Progenitor cell of endocrine pancreas (in vitro differentiated cells): ENCODE measurements at regions not wholly inside any gene's neighbourhood (a gene's known extent, or its start where the extent isn't known, plus 50 kb on each side); places are given as distances from the start of the nearest gene placed in this dataset.

Experiments
- DNase-seq: peaks from one replicate; pipeline ENCODE4 v3.0.0; 2021; ENCODE audit warnings: low spot score; ENCODE audit not compliant: unreplicated experiment
- H3K27ac Mint-ChIP-seq: 2 replicates; pipeline ENCODE4 v1.8.0; 2021; ENCODE audit warnings: mild to moderate bottlenecking, moderate library complexity, mixed read lengths
- H3K27me3 Mint-ChIP-seq: 2 replicates; pipeline ENCODE4 v1.8.0; 2021; ENCODE audit warnings: mixed read lengths
- H3K36me3 Mint-ChIP-seq: 2 replicates; pipeline ENCODE4 v1.8.0; 2022; ENCODE audit warnings: mixed read lengths; ENCODE audit not compliant: insufficient read depth
- H3K4me1 Mint-ChIP-seq: 2 replicates; pipeline ENCODE4 v1.8.0; 2021; ENCODE audit warnings: low read depth, mixed read lengths
- H3K4me3 Mint-ChIP-seq: 2 replicates; pipeline ENCODE4 v1.8.0; 2021; ENCODE audit warnings: low read depth, mild to moderate bottlenecking, moderate library complexity, mixed read lengths
- H3K9me3 Mint-ChIP-seq: 2 replicates; pipeline ENCODE4 v1.8.0; 2021; ENCODE audit warnings: low read depth, mixed read lengths
- CTCF ChIP-seq: fragments of 200-600 bp; sonication (generic); IDR thresholded peaks from one replicate; pipeline ENCODE4 v1.5.0; 2021; ENCODE audit warnings: antibody characterized with exemption, mild to moderate bottlenecking; ENCODE audit not compliant: unreplicated experiment

DNA sequence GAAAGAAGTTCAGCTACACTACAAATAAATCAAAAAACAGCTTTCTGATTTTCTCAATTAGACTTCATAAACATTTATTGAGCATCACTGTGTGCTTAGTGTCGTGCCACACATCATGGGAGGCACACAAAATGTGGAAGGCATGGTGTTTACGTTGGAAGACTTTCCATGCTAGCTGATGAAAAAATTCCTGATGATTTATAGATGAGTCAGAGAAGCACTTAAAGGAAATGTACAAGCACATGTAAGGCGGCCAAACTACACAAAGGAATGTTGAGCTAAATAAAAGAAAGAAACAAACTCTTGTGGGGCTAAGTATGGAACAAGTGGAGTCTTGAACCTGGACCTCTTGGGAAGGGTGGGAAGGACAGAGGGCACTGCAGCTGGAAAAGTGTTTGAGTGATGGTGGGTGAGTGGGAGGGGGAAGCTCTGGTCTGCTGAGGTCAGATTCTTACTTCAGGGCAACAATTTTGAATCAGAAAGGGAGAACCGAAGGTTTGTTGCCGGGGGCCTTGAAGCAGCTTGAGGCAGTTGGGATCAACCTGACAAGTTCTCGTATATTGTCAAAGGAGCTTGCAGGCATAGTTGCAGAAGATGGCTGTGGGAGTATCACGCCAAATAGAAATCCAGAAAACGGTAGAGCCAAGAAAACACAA, 66.9 kb downstream of the FOXB1 start:
- TF ChIP-seq CTCF, result no peak
- H3K9me3 Mint-ChIP-seq, result no peaks in the 10 kb centered on the region

DNA sequence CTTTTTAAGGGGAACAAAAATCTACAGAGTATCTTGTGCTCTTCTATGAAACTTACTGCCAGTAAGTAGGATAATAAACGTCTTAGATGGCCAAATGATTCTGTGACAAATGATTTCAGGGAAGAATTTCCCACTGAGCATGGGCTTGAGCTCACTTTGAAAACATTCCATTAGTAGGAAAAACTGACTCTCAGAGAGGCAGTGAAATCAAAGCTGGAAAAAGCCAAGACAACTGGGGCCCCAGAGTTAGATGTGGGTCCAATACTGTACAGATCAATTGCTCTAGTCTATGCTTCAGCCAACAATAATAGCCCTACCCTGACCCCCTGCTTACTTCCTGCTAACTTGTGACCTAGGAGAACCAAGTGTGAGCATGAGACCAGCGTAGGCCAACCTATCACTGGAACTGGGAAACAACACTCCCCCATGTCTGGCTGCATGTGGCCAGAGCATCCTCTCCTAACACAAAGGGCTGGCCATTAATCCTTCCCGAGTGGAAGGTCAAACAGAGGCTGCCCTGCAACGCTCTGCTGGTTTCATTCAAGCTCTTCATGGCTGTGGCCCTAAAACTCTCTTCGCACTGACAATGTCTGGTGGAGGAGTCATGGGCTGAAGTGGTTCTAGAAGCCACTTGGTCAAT, 68.8 kb downstream of the FOXB1 start:
- peaks cover 24% of the 10 kb centered on the region for H3K4me1 Mint-ChIP-seq
- H3K9me3 Mint-ChIP-seq, result no peaks in the 10 kb centered on the region
- DNase-seq, result no peak
- H3K4me3 Mint-ChIP-seq, result no peak overlapping the region
- TF ChIP-seq CTCF, result no peak
- H3K27me3 Mint-ChIP-seq, result peaks cover 10% of the 10 kb centered on the region
- H3K36me3 Mint-ChIP-seq, result no peaks in the 10 kb centered on the region
- no peak overlapping the region for H3K27ac Mint-ChIP-seq

More for the DNA sequence above, 66.9 kb downstream of the FOXB1 start:
- no peak for DNase-seq
- Mint-ChIP-seq H3K27me3 (peaks cover 19% of the 10 kb centered on the region), H3K36me3 (no peaks in the 10 kb centered on the region), H3K27ac (no peak overlapping the region), H3K4me3 (no peak overlapping the region), H3K4me1 (peaks cover 6% of the 10 kb centered on the region)

DNA sequence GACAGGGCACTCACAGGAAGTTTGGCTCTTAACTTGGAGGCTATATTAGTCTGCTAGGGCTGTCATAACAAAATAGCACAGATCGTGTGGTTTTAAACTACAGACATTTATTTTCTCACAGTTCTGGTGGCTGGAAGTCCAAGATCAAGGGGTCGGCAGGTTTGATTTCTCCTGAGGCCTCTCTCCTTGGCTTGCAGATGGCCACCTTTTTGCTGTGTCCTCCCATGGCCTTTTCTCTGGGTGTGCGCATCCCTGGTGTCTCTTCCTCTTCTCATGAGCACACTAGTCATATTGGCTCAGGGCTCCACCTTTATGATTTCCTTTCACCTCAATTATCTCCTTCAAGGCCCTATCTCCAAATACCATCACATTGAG, 69.3 kb downstream of the FOXB1 start:
- Mint-ChIP-seq H3K36me3 (no peaks in the 10 kb centered on the region), H3K27ac (no peak overlapping the region), H3K4me1 (peaks cover 27% of the 10 kb centered on the region), H3K27me3 (peaks cover 8% of the 10 kb centered on the region), H3K9me3 (no peaks in the 10 kb centered on the region), H3K4me3 (no peak overlapping the region)
- DNase-seq, result no peak
- TF ChIP-seq CTCF, result no peak

- Mint-ChIP-seq H3K4me1 (peaks cover 30% of the 10 kb centered on the region), H3K36me3 (no peaks in the 10 kb centered on the region), H3K9me3 (no peaks in the 10 kb centered on the region), H3K27ac (no peak overlapping the region), H3K27me3 (peaks cover 8% of the 10 kb centered on the region), H3K4me3 (no peak overlapping the region)
- TF ChIP-seq CTCF, result no peak
- no peak for DNase-seq
These were observed 70.2 kb downstream of the FOXB1 start for GRCh38 chr15:60074181-60074885.

DNA sequence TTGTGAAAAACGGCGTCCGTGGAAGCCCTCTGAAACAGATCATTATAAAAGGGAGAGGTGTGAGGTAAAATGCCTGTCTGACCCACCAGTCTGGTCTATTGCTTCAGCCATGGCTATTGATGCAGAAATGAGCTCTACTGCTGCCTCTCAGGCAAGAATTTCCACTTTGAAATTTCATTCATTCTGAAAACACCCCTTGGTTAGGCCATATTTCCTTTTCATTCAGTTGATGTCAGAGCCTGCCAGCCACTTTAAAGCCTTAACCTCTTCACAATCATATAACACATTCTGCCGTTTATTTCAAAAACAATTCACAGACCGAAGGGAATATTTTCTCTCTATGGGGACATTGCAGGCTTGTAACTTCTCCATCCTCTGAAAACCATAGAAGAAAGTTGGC, 71.9 kb downstream of the FOXB1 start:
- Mint-ChIP-seq H3K36me3 (no peaks in the 10 kb centered on the region), H3K4me3 (no peak overlapping the region), H3K9me3 (no peaks in the 10 kb centered on the region), H3K4me1 (peaks cover 30% of the 10 kb centered on the region), H3K27ac (no peak overlapping the region), H3K27me3 (peaks cover 9% of the 10 kb centered on the region)
- TF ChIP-seq CTCF, result no peak
- no peak for DNase-seq
